H9 (cell line): ENCODE measurements at regions not wholly inside any gene's neighbourhood (a gene's known extent, or its start where the extent isn't known, plus 50 kb on each side); places are given as distances from the start of the nearest gene placed in this dataset.

ENCODE experiments used
- DNase-seq: peaks from one replicate; pipeline ENCODE4 v3.0.0-alpha.2; 2017
- H2AFZ ChIP-seq: one replicate; pipeline ENCODE4 v1.6.1; 2013; ENCODE audit warnings: mild to moderate bottlenecking, low read length, control low read depth, moderate library complexity
- H2AK5ac ChIP-seq: 2 replicates; pipeline ENCODE4 v1.6.1; 2013; ENCODE audit warnings: low read length, control low read depth, mixed read lengths; ENCODE audit not compliant: insufficient read length
- H2BK120ac ChIP-seq: one replicate; pipeline ENCODE4 v1.6.1; 2013; ENCODE audit warnings: low read depth, mild to moderate bottlenecking, low read length, control low read depth, inconsistent platforms; ENCODE audit not compliant: poor library complexity, severe bottlenecking
- H2BK12ac ChIP-seq: 2 replicates; pipeline ENCODE4 v1.6.1; 2013; ENCODE audit warnings: low read length, control low read depth, mixed read lengths, low read depth; ENCODE audit not compliant: insufficient read length
- H2BK15ac ChIP-seq: 2 replicates; pipeline ENCODE4 v1.6.1; 2013; ENCODE audit warnings: low read depth, low read length, control low read depth
- H2BK20ac ChIP-seq: one replicate; pipeline ENCODE4 v1.6.1; 2013; ENCODE audit warnings: low read depth, mild to moderate bottlenecking, low read length, control low read depth, inconsistent platforms; ENCODE audit not compliant: poor library complexity, severe bottlenecking
- H2BK5ac ChIP-seq: 2 replicates; pipeline ENCODE4 v1.6.1; 2013; ENCODE audit warnings: low read length, control low read depth, mixed read lengths; ENCODE audit not compliant: insufficient read length
- H3K14ac ChIP-seq: 2 replicates; pipeline ENCODE4 v1.6.1; 2013; ENCODE audit warnings: low read length, control low read depth; ENCODE audit not compliant: insufficient read depth
- H3K18ac ChIP-seq: 2 replicates; pipeline ENCODE4 v1.6.1; 2013; ENCODE audit warnings: low read depth, mild to moderate bottlenecking, mixed read lengths, low read length, control low read depth; ENCODE audit not compliant: insufficient read length
- H3K23ac ChIP-seq: 2 replicates; pipeline ENCODE4 v1.6.1; 2013; ENCODE audit warnings: low read length, control low read depth, mixed read lengths, low read depth; ENCODE audit not compliant: insufficient read length
- H3K23me2 ChIP-seq: 2 replicates; pipeline ENCODE4 v1.6.1; 2013; ENCODE audit warnings: low read depth, mild to moderate bottlenecking, mixed read lengths, low read length, control low read depth; ENCODE audit not compliant: insufficient read length, poor library complexity, severe bottlenecking
- H3K27ac ChIP-seq: 2 replicates; pipeline ENCODE4 v1.5.1; 2013; ENCODE audit warnings: low read length, control low read depth, mixed read lengths, low read depth; ENCODE audit not compliant: insufficient read length
- H3K27me3 ChIP-seq: 2 replicates; pipeline ENCODE4 v1.6.1; 2013; ENCODE audit warnings: low read length, control low read depth, inconsistent platforms; ENCODE audit not compliant: insufficient read depth
- H3K4ac ChIP-seq: 2 replicates; pipeline ENCODE4 v1.6.1; 2013; ENCODE audit warnings: low read depth, mild to moderate bottlenecking, control low read depth, inconsistent platforms, low read length, moderate library complexity
- H3K4me1 ChIP-seq: 2 replicates; pipeline ENCODE4 v1.6.1; 2013; ENCODE audit warnings: low read length, control low read depth, inconsistent platforms; ENCODE audit not compliant: insufficient read depth
- H3K4me2 ChIP-seq: 2 replicates; pipeline ENCODE4 v1.6.1; 2013; ENCODE audit warnings: low read length, control low read depth, mixed read lengths; ENCODE audit not compliant: insufficient read length, insufficient read depth
- H3K56ac ChIP-seq: 2 replicates; pipeline ENCODE4 v1.6.1; 2013; ENCODE audit warnings: low read depth, mild to moderate bottlenecking, mixed read lengths, low read length, control low read depth; ENCODE audit not compliant: insufficient read length
- H3K79me1 ChIP-seq: 2 replicates; pipeline ENCODE4 v1.6.1; 2013; ENCODE audit warnings: low read depth, mild to moderate bottlenecking, moderate library complexity, low read length, control low read depth, inconsistent platforms; ENCODE audit not compliant: insufficient read depth, poor library complexity, severe bottlenecking
- H3K79me2 ChIP-seq: 2 replicates; pipeline ENCODE4 v1.6.1; 2013; ENCODE audit warnings: low read length, control low read depth, inconsistent platforms; ENCODE audit not compliant: insufficient read depth
- H3K9ac ChIP-seq: 2 replicates; pipeline ENCODE4 v1.6.1; 2013; ENCODE audit warnings: low read length, control low read depth, mixed read lengths; ENCODE audit not compliant: insufficient read length; ENCODE audit errors: extremely low read depth
- H3K9me3 ChIP-seq: one replicate; pipeline ENCODE4 v1.6.1; 2013; ENCODE audit warnings: low read depth, low read length, inconsistent platforms; ENCODE audit not compliant: control insufficient read depth
- H3T11ph ChIP-seq: one replicate; pipeline ENCODE4 v1.6.1; 2013; ENCODE audit warnings: mild to moderate bottlenecking, low read length, control low read depth, inconsistent platforms
- H4K20me1 ChIP-seq: one replicate; pipeline ENCODE4 v1.6.1; 2013; ENCODE audit not compliant: control insufficient read depth, insufficient read length, insufficient read depth
- H4K5ac ChIP-seq: 2 replicates; pipeline ENCODE4 v1.6.1; 2013; ENCODE audit warnings: low read depth, mild to moderate bottlenecking, mixed read lengths, low read length, control low read depth; ENCODE audit not compliant: insufficient read length
- H4K8ac ChIP-seq: replicated peaks from 2 replicates; pipeline ENCODE4 v1.6.1; 2013; ENCODE audit warnings: low read length, control low read depth, mixed read lengths, low read depth; ENCODE audit not compliant: insufficient read length
- H4K91ac ChIP-seq: 2 replicates; pipeline ENCODE4 v1.6.1; 2013; ENCODE audit warnings: low read depth, mild to moderate bottlenecking, moderate library complexity, mixed read lengths, low read length, control low read depth; ENCODE audit not compliant: insufficient read length
- H3K27ac Mint-ChIP-seq, 3 experiments: 2 replicates in 2 of 3; 3 replicates in 1 of 3; pipeline ENCODE4 v1.8.0; 2020 to 2021; ENCODE audit warnings: mixed read lengths in 3 of 3, mild to moderate bottlenecking in 1 of 3, moderate library complexity in 1 of 3
- H3K27me3 Mint-ChIP-seq: 2 replicates; pipeline ENCODE4 v1.8.0; 2021; ENCODE audit warnings: low read depth, mild to moderate bottlenecking, moderate library complexity, mixed read lengths
- H3K36me3 Mint-ChIP-seq, 3 experiments: 2 replicates in 2 of 3; 3 replicates in 1 of 3; pipeline ENCODE4 v1.8.0; 2020 to 2021; ENCODE audit warnings: low read depth in 3 of 3, mixed read lengths in 3 of 3; ENCODE audit not compliant: insufficient read depth in 1 of 3
- H3K4me1 Mint-ChIP-seq, 2 experiments: 2 replicates each; pipeline ENCODE4 v1.8.0; 2020; ENCODE audit warnings: mixed read lengths in 2 of 2
- H3K4me3 Mint-ChIP-seq, 2 experiments: 2 replicates in 1 of 2; 3 replicates in 1 of 2; pipeline ENCODE4 v1.8.0; 2020 to 2021; ENCODE audit warnings: mild to moderate bottlenecking in 2 of 2, mixed read lengths in 2 of 2, moderate library complexity in 1 of 2
- H3K9me3 Mint-ChIP-seq, 2 experiments: 2 replicates in 1 of 2; 3 replicates in 1 of 2; pipeline ENCODE4 v1.8.0; 2020; ENCODE audit warnings: mild to moderate bottlenecking in 2 of 2, mixed read lengths in 2 of 2, moderate library complexity in 1 of 2
- CTCF ChIP-seq: fragments of 200-600 bp; sonication (generic); conservative IDR thresholded peaks from 3 replicates; pipeline ENCODE4 v1.8.0; 2021; ENCODE audit warnings: antibody characterized with exemption, mild to moderate bottlenecking

GRCh38 chr2:193219413-193219812 is 1024.7 kb upstream of the TMEFF2 start:
- H3K9me3 ChIP-seq = no peaks in the 10 kb centered on the region
- H3K27me3 ChIP-seq = no peaks in the 10 kb centered on the region
- H3K23ac ChIP-seq = no peak overlapping the region
- no peaks in the 10 kb centered on the region for H3K79me1 ChIP-seq
- H4K91ac ChIP-seq = no peak overlapping the region
- no peak overlapping the region for H3K9ac ChIP-seq
- no peak overlapping the region for H2BK20ac ChIP-seq
- H3K4ac ChIP-seq = no peak overlapping the region
- H2AFZ ChIP-seq = no peak overlapping the region
- no peak overlapping the region for H2BK15ac ChIP-seq
- no peaks in the 10 kb centered on the region for H3K79me2 ChIP-seq
- H3K18ac ChIP-seq = no peak overlapping the region
- Mint-ChIP-seq H3K4me1 (no peaks in the 10 kb centered on the region), H3K9me3 (no peaks in the 10 kb centered on the region), H3K36me3 (no peaks in the 10 kb centered on the region), H3K27me3 (no peaks in the 10 kb centered on the region), H3K27ac (no peak overlapping the region), H3K4me3 (no peak overlapping the region)
- no peak overlapping the region for H4K5ac ChIP-seq
- H3K4me2 ChIP-seq = no peak overlapping the region
- no peak overlapping the region for H2BK120ac ChIP-seq
- no peak for TF ChIP-seq CTCF
- no peak overlapping the region for H2AK5ac ChIP-seq
- no peak for DNase-seq
- no peak overlapping the region for H3K27ac ChIP-seq
- H3K4me1 ChIP-seq = no peaks in the 10 kb centered on the region
- no peaks in the 10 kb centered on the region for H4K20me1 ChIP-seq
- no peak overlapping the region for H3K56ac ChIP-seq
- no peak overlapping the region for H3T11ph ChIP-seq
- H3K14ac ChIP-seq = no peak overlapping the region
- H4K8ac ChIP-seq = no peak overlapping the region
- H2BK12ac ChIP-seq = no peak overlapping the region
- no peaks in the 10 kb centered on the region for H3K23me2 ChIP-seq
- no peak overlapping the region for H2BK5ac ChIP-seq
